ENCODE measurements at regions not wholly inside any gene's neighbourhood (a gene's known extent, or its start where the extent isn't known, plus 50 kb on each side); places are given as distances from the start of the nearest gene placed in this dataset.

DNA sequence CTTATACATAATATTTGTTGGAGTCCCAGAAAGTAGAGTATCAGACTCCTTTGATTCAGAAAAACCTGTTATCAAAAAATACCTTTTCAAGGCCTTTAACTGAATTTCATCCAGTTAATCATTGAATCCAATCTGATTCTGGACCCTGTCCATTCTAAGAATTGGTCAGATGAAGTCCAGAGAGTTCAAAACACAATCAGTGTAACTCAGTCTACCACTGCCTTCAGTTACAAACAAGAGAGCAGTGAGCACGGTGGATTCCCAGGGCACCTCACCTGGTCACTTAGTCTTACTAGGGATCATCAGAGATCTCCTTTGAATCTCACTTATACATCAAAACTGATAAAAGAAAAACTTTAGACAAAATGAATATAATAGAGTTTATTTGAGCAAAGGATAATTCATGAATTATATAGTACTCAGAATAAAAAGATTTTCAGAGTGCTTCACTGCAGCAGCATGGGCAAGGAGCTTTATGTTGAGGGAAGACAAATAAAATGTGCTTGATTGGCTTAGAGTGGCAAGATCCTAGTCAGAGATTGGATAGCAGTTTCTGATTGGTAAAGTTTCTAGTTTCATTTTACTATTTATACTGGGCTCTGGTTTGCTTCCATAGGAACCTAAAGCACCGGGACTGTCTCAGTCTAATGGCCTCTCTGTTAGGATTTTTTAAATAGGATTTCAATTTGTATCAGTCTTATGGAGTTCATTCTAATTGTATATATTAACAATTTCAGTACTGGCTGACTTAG, 474.9 kb upstream of the GOLIM4 start:
- no peak for DNase-seq

DNA sequence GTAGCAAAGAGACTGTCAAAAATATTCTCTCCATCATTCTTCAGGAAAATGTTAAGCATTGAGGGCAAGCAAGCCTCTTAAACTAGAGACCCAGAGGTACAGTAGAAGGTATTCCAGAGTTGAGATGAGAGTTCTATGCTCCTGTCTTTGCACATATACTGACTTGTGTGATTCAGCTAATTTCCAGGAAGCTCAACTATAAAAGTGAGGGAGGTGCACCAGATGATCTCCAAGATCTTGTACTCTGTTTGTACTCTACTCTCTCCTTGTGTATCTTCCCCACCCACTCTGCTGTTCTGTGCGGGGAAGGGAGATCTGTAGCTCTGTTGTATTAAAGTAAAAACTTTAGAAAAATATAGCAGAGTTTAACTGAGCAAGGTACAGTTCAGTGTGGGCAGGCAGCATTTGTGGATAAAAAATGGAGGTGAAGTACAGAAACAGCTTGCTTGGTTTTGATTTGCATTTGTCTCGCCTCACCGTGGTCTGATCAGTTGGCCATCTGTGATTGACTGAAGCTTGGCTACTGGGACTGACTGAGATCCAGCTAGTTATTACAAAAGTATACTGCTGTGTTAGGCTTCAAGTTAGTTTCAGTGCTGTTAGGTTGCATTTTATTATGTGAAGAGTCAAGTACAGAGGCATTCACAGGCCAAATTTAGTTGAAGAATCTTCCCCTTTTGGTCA, 463.1 kb upstream of the GOLIM4 start:
- DNase-seq, result no peak

DNA sequence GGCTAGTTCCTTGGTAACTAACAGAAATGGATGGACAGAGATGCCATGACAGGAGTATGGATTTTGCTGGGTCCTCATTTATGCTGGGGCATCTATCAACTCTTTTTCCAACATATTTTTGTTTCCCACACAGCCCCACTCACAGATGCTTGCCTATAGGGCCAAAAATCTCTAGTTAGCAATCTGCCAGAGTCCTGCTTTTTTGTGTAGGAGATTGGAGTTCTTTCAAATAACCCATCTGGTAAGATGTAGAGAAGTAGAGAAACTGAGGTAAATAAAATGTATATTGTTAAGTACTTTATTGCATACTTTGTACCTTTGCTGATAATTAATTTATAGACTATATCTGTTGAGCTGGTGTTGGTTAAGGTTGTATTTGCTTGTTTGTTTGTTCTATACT, 456.5 kb upstream of the GOLIM4 start:
- DNase-seq, result no peak

DNA sequence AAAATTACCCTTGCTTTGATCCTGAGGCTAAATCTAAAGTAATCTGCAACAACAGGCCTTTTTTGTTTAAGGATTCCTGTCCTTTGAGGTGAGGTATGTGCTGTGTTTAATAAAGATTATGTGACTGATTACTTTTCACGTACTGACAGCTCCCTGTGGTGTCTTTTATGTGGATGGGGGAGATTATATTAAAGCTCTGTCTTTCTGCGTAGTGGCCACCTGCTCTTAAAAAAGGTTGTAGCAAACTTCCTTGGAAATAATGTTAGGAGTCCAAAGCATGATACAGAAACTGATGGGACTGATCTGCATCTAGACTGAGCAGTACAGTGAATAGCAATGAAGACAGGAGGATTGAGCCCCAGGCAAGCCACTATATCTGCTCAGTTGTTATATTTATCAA, 453.0 kb upstream of the GOLIM4 start:
- DNase-seq, result no peak

DNA sequence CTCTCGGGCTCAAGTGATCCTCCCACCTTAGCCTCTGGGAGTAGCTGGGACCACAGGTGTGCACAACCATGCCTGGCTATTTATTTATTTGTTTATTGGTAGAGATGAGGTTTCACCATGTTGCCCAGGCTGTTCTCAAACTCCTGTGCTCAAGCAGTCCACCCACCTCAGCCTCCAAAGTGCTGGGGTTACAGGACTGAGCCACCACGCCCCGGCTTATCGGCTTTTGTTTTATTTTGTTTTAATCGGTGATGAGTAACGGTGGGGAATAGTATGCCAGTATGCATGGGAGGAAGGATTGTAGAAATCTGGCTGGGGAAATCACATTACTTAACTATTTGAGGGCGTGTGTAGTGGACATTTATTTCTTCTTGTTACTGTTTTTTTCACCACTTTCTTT, 451.0 kb upstream of the GOLIM4 start:
- DNase-seq, result no peak

DNA sequence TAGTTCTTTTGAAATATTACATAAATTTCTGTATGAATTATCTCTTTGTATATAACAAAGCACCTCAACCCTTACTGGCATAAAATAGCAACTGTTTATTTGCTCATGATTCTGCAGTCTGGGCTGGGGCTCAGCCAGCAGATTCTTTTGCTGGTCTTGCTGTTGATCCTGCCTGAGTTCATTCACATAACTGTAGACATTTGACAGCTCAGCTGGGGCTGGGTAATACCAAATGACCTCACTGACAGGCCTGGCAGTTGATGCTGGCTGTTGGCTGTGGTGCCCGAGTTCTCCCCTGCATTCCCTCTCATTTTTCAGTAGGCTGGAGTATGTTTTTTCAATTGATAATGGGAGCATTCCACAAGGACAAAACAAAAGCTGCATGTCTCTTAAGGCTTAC, 449.9 kb upstream of the GOLIM4 start:
- DNase-seq, result no peak

DNA sequence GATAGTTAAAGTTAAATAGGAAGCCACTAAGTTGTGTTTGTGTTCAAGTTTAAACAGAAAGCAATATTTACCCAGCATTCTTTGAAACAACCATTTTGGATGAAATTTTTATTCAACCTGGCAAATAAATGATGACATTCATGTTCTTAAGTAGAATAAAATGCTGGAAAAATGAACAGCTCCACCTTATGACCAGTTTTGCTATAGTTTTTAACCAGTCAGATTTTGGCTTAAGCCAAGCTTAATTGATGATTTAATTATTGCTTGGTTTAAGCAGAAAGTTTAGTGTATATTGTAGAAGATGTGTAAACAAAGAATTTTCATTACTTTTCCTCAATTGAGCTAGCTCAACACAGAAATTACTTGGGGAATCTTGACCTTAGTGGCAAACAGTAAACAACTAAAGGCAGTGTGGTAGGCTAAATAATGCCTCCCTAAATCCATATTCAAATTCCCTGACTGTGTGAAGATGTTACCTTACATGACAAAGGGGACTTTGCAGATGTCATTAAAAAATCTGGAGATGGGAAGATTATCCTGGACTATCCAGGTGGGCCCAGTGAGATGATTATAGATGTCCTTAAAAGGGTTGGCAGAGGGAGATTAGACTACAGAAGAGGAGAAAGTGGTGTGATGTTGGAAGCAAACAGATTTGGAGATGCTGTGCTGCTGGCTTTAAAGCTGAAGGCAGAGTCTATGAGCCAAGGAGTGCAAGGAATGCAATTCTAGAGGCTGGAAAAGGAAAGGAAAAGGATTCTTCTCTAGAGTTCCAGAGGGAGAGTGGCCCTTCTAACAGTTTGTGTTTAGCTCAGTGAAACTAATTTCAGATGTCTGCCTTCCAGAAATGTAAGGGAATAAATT, 448.6 kb upstream of the GOLIM4 start:
- DNase-seq, result no peak

DNA sequence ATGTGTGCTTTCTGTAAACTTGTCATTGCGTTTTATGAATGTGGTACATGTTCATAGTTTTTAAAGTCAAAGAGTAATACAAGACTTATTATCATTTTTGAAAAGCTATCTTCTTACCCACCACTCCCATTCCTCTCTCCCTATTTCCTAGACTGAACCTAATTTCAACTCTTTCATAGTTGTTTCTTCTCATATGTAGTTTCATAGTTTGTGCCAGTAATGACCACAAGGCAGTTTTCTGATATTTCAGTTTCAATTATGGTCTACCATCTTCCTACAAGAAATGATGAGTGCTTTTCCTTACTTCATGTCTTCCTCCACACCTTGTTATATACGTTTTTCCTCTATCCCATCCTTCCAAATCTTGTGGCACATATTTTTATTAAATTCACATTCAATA, 445.0 kb upstream of the GOLIM4 start:
- DNase-seq, result no peak

DNA sequence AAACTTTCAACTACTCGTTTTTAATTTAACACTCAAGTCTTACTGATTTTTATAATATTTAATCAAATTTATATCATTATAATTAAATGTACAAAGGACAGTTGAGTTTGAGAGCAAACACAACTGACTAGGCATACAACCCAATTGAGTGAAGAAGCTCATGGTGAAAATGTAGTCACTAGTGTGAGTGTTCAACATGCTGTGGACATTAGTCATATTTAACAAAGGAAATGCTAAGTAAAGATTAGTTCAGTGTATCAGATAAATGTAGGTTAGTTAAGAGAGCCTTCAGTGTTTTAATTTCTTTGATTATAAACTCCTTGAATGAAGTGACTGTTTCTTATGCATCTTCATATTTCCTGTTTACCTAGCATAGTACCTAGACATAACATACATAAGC, 444.2 kb upstream of the GOLIM4 start:
- DNase-seq, result no peak

DNA sequence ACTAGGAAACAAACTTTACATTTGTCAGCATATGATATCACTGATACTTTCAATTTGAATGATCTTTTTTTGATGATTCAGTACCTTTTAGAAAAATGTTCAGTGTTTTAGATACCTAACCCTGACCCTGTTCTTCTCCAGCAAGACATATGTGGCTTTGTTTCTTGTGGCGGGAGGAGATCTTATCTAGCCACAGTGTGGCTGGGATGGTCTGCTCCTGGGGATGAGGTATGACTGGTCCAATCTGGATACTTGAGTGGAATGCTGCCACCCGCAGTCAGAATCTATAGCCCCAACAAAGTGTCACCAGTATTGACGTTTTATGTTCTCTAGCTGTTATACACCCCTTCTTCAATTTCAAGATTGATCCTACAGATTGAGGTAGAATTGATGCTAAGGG, 439.0 kb upstream of the GOLIM4 start:
- DNase-seq, result no peak

DNA sequence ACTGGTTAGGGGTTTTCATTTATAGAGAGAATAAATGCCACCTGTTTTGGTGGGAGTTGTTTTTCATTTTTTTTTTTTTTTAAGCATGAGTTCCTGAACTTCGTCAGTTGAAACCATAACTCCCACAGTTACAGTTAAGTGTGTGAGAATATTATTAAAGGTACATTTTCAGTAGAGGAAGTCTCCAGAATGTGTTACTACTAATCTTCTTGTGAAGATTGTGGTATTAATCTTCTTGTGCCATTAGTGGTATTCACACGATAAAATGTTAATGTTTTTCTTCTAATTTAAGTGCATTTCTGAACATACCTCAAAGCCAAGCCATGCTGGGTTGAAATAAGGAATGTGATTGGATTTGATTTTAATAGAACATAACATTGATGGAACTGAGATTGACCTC, 437.9 kb upstream of the GOLIM4 start:
- DNase-seq, result no peak

DNA sequence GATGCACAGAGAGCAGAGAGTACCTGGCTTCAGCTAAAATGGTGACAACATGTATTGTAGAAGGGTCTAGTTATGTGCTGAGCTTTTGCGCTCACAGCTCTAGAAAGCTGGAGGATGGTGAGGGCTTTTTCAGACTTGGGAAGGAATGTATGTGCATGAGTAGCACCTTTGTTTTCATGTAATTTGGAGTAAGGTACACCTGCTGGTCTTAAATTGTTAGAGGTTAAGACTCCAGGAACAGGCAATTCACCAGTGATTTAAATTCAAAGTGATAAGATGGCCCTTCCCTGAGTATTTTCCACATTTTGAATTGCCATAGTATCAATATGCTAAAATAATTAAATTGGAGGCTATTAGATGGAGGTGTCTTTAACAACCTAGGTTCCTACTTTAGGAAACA, 436.4 kb upstream of the GOLIM4 start:
- DNase-seq, result no peak

DNA sequence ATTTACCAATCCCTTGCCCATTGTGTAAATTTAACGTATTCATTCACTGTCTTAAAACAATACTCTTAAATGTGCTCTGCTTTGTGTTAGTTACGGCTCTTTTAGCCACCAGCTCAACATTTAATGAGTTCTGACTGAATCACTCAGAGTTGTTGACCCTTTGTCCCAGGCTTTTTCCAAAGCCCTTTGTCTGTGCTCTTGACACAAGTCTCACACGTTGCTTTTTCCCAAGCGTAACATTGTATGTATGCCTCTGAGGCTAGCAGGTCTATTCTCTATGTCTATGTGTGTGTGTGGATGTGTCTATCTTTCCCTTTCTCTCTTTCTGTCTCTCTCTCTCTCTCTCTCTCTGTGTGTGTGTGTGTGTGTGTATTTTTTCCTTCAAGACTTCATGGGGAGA, 435.4 kb upstream of the GOLIM4 start:
- no peak for DNase-seq

DNA sequence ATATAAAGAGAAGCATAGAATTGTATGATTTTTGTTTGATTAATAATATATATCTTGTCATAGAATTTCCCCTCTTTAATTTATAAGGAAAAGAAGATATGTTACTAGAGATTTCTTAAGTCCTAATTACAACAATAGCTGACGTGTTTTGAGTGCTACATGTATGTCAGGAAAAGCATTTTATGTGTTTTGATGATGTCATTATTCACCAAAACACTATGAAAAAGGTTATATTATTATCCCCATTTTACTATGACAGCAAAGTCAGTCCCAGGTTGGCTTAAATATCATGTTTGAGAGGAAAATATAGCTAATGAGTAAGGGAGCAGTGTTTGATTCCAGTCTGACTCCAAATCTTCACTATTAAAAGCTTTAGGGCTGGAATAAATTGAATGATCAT, 428.4 kb upstream of the GOLIM4 start:
- DNase-seq, result no peak

DNA sequence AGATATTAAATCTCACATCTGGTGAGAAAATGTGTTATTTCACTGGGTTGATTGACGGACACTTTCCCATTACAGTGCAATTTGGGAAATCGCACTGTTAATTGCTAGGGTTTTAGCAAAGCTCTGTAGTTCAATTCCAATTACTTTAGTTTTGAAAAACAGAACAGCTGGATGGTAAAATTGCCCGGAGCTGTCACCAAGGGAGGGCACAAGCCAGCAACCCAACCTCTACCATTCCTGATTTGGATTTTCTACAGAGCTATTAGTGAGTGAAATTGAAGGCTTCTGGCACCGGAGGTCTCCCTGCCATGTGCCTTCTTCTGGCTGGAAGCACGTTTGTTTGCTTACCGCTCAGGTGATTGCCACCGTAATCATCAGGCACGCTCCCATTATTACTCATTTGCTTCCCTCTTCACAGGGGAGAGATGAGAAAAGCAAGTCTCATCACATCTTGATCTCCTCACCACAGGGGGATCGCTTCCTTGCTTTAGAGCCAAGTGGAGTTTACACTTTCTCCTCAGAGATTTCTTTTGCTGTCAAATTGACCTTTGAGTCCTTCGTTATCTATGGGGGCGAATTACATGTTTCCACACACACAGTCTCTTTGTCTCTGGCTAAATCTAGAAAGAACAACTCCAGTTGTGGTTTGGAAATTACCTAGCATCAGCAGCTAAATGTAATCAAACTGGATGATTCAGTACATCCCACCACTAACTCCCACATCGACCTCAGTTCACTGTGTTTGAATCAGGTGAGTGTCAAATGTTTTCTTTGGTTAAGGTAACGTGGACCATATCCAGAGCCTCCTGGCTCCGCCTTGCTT, 421.7 kb upstream of the GOLIM4 start:
- no peak for DNase-seq

DNA sequence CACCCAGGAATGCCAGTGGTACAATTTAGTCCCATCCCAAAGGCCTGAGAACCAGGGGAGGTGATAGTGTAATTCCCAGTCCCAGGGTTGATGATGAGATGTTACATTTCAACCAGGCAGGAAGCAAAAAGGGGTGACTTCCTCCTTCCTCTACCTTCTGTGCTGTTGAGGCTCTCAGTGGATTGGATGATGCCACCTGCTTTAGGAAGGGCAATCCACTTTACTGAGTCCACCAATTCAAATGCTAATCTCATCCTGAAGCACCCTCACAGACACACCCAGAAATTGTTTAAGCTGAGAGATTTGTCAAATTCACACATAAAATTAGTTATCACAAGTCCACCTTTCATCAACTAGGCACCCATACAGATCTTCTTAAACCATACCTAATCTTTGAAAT, 418.5 kb upstream of the GOLIM4 start:
- DNase-seq, result no peak

DNA sequence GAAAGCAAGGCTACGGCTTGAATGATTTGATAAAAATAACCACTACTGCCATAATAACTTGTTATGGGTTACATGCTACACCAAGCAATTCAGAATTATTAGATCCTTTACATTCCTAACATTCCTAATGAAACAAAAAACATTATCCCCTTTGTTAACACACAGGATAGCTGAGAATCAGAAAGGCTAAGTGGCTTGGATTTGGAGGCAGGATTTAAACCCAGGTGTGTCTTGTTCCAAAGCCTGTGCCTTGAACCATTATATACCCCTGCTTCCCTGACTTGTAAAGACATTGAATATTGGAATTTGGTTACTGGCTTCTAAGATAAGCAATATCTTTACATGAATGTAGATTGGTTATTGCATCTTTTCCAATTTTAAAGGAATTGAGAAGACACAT, 417.1 kb upstream of the GOLIM4 start:
- no peak for DNase-seq

DNA sequence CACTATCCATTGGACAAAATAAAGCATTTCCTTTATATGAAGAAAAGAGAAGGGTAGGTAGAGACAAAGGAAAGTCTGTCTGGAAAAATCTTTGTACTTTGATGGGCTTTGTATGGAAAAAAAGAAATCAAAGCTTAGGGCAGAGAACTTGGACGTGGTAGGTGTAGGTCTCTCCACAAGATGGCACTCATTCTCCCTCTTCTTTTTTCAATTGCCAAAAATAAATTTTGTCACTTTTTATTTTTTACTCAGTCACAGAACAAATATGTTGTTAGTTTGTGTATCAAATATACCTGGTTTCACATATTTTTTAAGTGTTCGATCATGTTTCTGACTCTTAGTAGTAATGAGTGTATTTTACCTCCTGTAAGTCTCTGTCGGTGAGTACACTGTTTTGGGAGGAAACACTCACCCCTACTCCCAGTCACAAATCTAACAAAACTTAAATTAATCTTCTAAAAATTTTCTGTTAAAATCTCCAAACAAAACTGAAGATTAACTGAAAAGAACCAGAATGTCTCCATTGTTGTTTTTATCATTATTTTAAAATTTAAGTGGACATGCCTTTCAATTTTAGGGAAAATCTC, 415.8 kb upstream of the GOLIM4 start:
- DNase-seq, result no peak

DNA sequence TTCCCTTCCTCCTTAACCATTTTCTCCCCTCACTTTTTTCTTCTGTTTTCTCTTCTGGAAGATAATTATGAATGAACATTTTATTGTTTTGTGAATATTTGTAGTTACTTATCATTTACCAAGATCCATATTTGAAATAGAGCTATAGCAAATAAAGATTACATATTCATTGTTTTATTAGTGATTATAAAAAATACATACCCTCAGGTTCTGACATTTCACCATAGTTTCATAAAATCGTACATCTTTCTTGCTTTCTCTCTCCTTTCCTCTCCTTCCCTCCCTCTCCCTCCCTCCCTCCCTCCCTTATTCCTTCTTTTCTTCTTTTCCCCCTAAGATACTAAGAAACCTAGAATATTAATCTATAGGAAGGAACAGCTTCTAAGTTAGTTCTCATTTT, 410.9 kb upstream of the GOLIM4 start:
- no peak for DNase-seq

DNA sequence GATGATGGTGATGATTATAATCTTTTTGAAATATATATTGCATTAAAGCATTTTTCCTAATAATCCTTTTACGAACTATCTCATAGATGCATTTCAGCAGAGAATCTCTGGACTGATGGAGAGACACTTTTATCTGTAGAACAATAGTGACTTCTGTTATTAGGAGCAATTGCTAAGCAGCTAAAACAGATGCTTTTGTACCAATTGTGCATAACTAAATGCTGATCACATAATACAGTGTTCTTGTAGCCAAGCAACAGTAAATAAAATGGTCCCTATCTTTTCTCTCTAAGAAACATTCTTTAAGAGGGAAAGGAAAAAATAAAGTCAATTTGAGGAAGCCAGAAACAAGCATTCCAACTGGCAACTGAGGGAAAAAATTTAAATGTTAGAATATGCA, 405.8 kb upstream of the GOLIM4 start:
- no peak for DNase-seq

DNA sequence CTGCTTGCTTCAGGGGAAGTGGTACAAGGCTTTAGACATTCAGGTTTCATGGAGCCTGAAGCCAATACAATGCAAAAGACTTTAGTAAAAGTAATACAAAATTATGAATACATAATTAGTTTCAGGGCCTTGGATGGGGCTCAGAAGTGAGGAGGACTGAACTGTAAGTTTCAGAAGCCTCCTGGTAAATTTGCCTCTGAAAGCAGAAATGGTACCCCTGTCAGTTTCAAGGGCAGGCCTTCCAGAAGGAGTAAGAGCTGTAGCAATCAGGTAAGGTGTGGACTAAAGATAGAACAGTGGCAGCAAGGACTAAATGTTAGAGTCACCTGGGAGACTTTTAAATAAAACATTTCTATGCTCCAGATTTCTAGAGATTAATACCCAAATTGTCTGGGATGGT, 402.5 kb upstream of the GOLIM4 start:
- DNase-seq, result no peak

DNA sequence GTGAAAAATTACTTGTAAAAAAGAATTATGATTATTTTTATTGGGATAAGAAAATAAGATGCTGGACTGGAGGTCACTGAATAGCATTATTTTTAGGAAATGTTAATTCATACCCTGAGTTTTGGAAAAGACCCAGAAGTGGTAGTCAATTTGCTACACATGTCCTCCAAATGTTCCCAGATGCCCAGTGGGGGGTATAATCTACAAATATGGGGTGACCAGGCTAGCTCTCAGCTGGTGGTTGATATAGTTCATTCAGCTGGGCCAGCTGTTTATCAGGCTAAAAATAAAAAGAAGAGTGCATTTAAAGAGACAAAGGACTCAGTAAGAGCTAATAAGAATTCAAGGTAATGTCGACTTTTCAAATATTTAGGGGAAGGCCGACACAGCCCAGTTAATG, 402.0 kb upstream of the GOLIM4 start:
- no peak for DNase-seq

DNA sequence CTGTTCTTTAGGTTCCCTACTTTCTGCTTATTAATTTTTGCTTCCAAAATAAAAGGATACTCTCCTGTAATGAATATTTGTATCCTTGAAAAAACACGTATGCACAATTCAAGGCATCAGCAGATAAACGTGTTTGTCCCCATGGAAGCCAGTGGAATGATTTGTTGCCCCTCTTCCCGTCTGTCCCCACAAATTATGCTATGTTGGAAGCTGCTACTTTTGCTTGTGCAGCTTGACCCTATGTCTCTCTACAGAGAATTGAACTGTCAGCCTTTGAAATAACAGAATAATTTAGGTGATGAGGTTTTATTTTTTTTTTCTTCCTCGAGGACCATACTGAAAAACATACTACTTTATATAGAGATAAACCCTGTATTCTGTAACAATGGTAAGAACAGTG, 401.5 kb upstream of the GOLIM4 start:
- DNase-seq, result no peak

All from CD4-positive, alpha-beta T cell treated with Interleukin-21 for 1 hour (primary cell).